ENCODE measurements at regions not wholly inside any gene's neighbourhood (a gene's known extent, or its start where the extent isn't known, plus 50 kb on each side); places are given as distances from the start of the nearest gene placed in this dataset.
"Not testable (repeated sequence)": the region's sequence is repeated elsewhere in the genome, so short reads cannot be mapped to it uniquely, and the experiment has no call there.

- DNase-seq (ENCODE audit: low read depth in 2 of 2): no peak
Observed at GRCh38 chr15:98523912-98524662, 124.3 kb upstream of the IGF1R start.

DNA sequence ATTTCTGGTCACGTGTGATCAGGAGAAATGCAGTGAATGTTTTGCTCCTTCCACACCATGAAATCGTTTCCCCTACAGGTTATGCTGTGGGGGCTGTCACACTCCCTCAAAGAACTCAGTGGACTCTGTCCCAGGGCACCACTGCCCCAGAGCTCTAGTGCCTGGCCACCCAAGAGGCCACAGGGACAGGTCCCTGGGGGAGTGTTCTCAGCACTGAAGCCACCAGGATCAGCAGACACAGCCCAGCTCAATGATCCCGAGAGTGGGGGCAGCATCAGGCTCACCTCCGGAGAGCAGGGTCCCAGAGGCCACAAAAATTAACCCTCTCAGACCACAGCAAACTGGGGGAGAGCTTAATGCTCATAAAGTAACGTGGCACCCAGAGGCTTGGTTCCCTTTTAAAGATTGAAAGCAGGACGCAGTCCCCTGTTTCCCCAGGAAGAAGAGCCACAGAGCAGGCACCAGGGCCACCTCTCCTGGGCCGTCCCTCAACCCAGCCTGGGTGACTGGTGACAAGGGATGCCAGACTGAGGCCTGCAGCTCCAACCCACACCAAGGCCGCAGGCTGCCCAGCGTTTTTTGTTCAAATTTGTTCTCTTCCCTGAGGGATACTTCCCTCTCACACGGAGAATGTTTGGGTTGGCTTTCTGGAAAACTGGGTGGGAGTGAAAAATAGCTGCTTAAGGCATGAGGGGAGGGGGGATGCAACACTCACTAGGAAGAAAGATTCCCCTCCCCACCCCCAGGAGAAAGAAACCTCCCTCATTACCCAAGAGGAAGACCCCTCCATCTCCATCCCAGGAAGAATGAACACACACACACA is 123.3 kb upstream of the IGF1R start:
- no peak for DNase-seq (ENCODE audit: low read depth in 2 of 2)

- DNase-seq (ENCODE audit: low read depth in 2 of 2): no peak
Observed at GRCh38 chr15:98525661-98526001, 122.7 kb upstream of the IGF1R start.

DNA sequence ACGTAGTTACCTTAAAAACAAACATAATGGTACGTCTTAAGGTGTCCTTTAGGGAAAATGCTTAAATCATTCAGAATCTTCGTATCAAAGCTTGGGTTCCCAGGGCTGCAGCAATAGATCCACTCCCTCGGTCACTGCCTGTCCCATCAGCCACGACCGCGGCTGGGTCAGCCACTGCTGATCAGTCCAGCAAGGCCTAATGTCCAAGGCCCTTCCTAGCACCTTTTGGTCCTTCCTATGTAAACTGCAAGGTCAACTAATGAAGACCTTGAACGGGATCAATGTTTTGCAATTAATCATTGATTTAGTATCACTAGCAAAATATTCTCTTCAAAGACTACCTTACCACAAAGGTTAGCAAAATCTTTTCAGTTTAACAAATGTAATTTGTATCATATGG is 122.2 kb upstream of the IGF1R start:
- no peak for DNase-seq (ENCODE audit: low read depth in 2 of 2)

GRCh38 chr15:98528046-98528725 is 120.2 kb upstream of the IGF1R start:
- DNase-seq (ENCODE audit: low read depth in 2 of 2): no peak

DNA sequence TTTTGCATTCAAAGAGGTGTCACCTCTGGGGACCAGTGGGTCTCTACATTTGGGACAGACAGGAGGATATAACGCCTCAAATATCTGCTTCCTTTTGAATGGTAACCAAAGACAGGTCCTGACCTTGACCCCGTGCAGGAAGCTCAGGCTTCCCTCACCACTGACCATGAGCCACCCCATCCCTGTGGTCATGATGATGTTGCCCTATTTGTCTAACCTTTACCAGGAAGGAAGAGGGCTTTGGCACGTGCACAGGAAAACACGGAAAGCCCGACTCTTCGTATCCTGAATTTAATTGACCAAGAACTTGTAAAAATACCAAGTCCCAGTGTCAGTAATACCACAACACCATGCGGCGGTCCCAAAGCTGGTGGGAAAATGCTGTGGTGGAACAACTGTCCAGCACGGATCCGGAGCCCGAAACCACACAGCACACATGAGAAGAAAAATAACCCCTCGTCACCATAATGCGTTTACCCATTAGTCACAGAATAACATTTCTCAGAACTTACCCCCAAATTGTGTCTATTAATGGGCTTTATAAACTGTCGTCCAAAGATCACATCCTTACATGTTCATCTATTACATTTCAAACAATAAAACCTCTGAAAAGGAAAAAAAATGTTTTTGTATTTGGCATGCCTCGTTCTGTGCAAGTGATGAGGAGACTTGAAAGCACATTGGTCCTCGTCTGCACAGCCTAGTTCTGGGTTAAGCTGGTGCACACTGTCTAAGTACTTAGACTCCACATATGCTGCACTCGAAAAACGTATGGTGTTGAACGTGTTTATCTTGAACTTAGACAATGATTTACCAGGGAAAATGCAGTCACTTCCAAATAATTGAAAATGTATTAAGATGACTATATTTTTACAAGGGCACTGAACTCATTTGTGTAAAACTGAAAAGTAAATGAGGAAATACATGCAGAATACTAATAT is 118.9 kb upstream of the IGF1R start:
- DNase-seq (ENCODE audit: low read depth in 2 of 2): no peak

GRCh38 chr15:98530570-98530969 is 117.8 kb upstream of the IGF1R start:
- DNase-seq (ENCODE audit: low read depth in 2 of 2): no peak

DNA sequence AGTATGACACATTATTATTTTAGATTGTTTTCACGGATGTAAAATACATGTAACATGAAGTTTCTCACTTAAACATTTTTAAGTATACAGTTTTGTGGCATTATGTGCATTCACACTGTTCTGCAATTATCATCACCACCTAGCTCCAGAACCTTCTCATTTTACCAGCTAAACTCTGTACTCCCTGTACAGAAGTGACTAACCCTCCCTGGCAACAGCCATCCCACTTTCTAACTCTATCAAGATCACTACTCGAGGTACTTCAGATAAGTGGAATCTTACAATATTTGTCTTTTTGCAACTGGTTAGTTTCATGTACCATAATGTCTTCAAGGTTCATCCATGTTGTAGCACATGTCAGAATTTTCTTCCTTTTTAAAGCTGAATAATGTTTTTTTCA is 116.3 kb upstream of the IGF1R start:
- DNase-seq (ENCODE audit: low read depth in 2 of 2): no peak

DNA sequence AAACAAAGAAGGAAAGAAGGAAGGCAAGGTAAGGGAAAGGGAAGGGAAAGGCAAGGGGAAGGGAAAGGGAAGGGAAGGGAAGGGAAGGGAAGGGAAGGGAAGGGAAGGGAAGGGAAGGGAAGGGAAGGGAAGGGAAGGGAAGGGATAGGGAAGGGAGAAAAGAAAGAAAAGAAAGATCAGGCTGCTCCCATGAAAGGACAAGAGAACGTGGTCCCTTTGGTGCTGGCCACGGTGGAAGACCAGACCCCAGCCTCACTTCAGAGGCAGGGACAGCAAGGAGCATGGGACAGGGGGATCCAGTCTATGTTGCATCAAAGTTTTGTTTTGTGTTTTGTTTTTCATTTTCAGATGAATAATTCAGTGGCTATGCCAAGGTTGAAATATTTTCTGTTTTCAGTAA is 111.4 kb upstream of the IGF1R start:
- no peak for DNase-seq (ENCODE audit: low read depth in 2 of 2)

GRCh38 chr15:98537516-98538060 is 110.8 kb upstream of the IGF1R start:
- no peak for DNase-seq (ENCODE audit: low read depth in 2 of 2)

GRCh38 chr15:98541519-98541918 is 106.8 kb upstream of the IGF1R start:
- no peak for DNase-seq (ENCODE audit: low read depth in 2 of 2)

GRCh38 chr15:98543237-98543636 is 105.1 kb upstream of the IGF1R start:
- DNase-seq (ENCODE audit: low read depth in 2 of 2): no peak

- DNase-seq (ENCODE audit: low read depth in 2 of 2): no peak
Observed at GRCh38 chr15:98546329-98546728, 102.0 kb upstream of the IGF1R start.

GRCh38 chr15:98547275-98547674 is 101.1 kb upstream of the IGF1R start:
- DNase-seq (ENCODE audit: low read depth in 2 of 2): no peak

DNA sequence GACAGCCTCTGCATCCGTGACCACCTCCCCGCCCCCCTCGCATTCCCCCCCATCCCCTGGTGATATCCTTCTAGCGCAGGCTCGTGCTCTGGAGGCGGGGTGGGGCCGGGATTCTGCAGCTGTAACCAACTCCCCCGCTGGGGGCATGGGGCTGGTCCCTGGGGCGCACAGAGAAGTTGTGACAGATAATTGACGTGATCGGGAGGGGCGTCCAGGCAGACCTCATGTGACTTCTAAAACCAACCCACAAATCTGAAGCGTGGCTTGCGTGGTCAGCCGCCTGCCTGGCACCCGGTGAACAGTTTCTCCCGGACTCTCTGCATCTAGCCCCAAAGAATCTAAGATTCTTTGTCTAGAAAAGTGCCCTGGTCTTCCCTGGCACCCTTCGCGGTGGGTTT is 100.6 kb upstream of the IGF1R start:
- DNase-seq (ENCODE audit: low read depth in 2 of 2): no peak

DNA sequence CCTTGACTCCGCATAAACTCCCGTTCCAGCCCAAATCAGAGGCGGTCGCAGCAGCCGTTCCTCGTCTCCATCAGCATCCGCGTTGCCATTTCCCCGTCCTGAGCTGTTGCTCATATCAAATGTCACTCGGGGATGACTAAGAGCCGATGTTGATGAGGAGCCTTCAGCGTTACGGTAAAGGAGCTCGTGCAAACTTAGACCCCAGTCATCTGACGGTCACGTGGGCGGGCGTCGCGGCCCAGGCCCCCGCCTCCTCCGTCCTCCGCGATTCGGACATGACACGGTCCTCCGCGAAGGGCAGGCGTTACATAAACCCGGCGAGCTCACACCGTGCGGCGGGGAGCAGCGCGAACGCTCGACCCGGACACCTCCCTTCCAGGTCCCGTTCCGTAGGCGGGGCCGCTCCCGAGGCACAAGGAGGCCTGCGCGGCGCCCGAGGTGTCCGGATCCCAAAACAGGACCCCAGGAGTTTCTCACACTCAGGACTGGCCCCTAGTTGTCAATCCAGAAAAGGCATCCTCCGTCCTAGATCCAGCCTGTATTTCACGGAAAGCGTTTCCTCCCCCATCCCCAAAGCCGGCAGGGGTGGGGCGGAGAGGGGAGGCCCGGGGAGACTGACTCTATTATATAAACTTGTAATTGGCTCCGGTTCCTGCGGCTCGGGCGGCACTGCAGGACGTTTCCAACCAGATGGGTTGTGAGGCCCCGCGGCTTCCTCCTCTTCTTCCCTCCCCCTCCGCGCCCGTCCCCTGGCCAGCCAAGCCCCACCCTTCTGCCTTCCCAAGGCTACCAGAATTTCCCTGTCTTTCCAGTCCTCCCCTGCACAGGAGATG is 100.0 kb upstream of the IGF1R start:
- DNase-seq (ENCODE audit: low read depth in 2 of 2): peak; percentile 9 to 11

DNA sequence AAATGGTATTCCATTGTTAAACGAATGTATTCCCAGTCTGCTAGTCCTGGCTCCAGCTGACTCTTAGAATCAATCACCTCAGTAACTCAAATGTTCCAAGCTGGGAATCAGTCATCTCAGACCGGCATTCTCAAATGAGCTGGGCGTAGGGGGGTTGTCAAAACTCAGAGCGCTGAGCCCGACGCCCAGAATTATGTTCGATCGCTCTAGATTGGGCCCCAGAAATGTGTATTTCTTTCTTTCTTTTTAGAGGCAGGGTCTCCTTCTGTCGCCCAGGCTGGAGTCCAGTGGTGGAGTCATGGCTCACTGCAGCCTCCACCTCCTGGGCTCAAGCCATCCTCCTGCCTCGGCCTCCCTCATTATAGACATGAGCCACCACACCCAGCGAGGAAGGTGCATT is 99.3 kb upstream of the IGF1R start:
- no peak for DNase-seq (ENCODE audit: low read depth in 2 of 2)

DNA sequence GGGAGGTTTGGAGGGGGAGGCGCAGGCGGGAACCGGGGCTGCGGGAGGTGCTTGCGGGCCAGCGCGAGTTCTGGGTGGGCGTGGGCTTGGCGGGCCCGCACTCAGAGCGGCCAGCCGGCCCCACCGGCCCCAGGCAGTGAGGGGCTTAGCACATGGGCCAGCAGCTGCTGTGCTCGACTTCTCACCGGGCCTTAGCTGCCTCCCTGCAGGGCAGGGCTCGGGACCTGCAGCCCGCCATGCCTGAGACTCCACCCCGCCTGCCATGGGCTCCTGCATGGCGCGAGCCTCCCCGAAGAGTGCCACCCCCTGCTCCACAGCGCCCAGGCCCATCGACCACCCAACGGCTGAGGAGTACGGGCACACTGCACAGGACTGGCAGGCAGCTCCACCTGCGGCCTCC is 98.6 kb upstream of the IGF1R start:
- no peak for DNase-seq (ENCODE audit: low read depth in 2 of 2)

GRCh38 chr15:98550363-98550762 is 98.0 kb upstream of the IGF1R start:
- DNase-seq (ENCODE audit: low read depth in 2 of 2): not testable (repeated sequence)

DNA sequence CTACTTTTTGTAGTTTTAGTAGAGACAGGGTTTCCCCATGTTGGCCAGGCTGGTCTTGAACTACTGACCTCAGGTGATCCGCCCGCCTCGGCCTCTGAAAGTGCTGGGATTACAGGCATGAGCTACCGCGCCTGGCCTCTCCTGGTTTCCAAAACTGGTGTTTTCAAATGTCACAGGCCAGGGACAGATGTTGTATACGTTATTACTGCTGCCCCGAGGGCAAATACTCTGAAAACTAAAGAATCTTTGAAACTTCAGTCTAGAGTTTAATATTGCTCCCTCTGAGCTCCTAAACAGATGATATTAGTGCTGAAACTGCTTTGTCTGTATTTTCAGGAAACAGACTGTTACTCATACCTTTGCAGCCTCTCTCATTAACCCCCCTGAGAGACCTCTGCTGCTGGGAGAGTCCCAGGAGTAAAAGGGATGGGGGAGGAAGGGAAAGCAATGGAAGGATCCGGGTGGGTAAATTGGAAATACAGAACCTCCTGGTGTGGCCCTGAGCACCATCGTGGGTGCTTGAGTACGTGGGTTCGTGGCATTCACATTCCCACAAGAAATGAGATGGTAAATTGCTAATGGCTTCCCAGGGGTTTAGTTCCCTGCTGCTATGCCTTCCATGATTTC is 96.3 kb upstream of the IGF1R start:
- no peak for DNase-seq (ENCODE audit: low read depth in 2 of 2)
